ENCODE measurements at regions not wholly inside any gene's neighbourhood (a gene's known extent, or its start where the extent isn't known, plus 50 kb on each side); places are given as distances from the start of the nearest gene placed in this dataset.
A peak's percentile ranks its signal among the peaks of the same experiment; 100 is the strongest.

DNA sequence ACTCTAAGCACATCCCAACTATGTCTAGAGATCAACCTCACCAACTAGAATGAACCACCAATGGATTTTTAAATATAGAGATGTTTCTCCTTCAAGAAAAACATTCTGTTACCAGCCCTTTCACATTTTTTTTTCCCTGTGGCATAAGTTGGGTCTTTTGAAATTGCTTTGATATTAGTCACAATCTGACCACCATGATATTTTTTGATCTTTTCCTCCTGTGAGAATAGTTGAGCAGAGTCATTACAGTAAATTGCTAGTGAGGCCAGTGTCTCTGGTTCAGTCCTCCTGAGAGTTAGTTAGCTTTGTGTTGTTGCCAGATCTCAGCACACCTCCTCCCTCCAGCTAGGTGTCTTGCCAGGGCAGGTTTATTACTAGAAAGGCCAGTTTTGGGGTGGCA lies 79.7 kb upstream of the MYLIP start:
- no peak for TF ChIP-seq CBFB (IDR thresholded peaks at IDR 0.05; ENCODE audit: low read depth)
- TF ChIP-seq JUNB (IDR thresholded peaks at IDR 0.05), result peak; percentile 43
- TF ChIP-seq RUNX3 (IDR thresholded peaks at IDR 0.05; ENCODE audit: low read length), result peak; percentile 38; the same call in 1 of the 2 replicates
- intact Hi-C loops (cut with micrococcal nuclease; ENCODE audit: unreplicated experiment), result no loop called here
- Histone ChIP-seq H3K27ac (ENCODE audit: control insufficient read depth, insufficient read depth) (no peak overlapping the region), H2AFZ (ENCODE audit: control insufficient read depth, low read depth, low read length) (no peak overlapping the region), H3K9me3 (replicated peaks; ENCODE audit: control insufficient read depth, insufficient read depth, low read length) (no peaks in the 10 kb centered on the region; the same call in 2 of the 3 replicates), H3K36me3 (ENCODE audit: control insufficient read depth in 2 of 2, insufficient read depth in 2 of 2, low read length in 1 of 2) (no peaks in the 10 kb centered on the region), H3K9ac (ENCODE audit: control insufficient read depth, insufficient read depth, low read length) (no peak overlapping the region), H3K79me2 (ENCODE audit: control insufficient read depth, insufficient read depth, low read length) (no peaks in the 10 kb centered on the region), H3K4me2 (ENCODE audit: control insufficient read depth, insufficient read depth) (no peak overlapping the region), H4K20me1 (ENCODE audit: control insufficient read depth, insufficient read depth) (no peaks in the 10 kb centered on the region), H3K27me3 (replicated peaks in 1 of 2; ENCODE audit: control insufficient read depth in 2 of 2, insufficient read depth in 2 of 2, low read length in 1 of 2) (no peaks in the 10 kb centered on the region), H3K4me3 (no peak overlapping the region), H3K4me1 (ENCODE audit: control insufficient read depth, insufficient read depth, low read length) (peaks cover 5% of the 10 kb centered on the region)
- DNase-seq (ENCODE audit: low read depth, low spot score) (no peak), FAIRE-seq (no peak), ATAC-seq (peak; percentile 46)
- ChIA-PET SMC1A (ENCODE audit: uncharacterized antibody, unreplicated experiment) (interaction anchor here (0.7 to 3.6 kb wide), 9 partner anchors 11 to 354 kb away, joined by 3 to 19 read pairs (median 4); partner anchors contain the start of gene MYLIP), RAD21 (ENCODE audit: unreplicated experiment) (interaction anchor here (1.5 kb wide), 2 partner anchors 134 to 147 kb away, joined by 3 read pairs; no protein-coding TSS in a partner anchor), POLR2A (no interaction called here), CTCF (interaction anchor here (1.0 to 1.1 kb wide), 2 partner anchors 43 to 59 kb away, joined by 3 read pairs; no protein-coding TSS in a partner anchor)
- in situ Hi-C loops (cut with MboI), result no loop called here
- no TSS peak for BruUV-seq (replicated peaks)

DNA sequence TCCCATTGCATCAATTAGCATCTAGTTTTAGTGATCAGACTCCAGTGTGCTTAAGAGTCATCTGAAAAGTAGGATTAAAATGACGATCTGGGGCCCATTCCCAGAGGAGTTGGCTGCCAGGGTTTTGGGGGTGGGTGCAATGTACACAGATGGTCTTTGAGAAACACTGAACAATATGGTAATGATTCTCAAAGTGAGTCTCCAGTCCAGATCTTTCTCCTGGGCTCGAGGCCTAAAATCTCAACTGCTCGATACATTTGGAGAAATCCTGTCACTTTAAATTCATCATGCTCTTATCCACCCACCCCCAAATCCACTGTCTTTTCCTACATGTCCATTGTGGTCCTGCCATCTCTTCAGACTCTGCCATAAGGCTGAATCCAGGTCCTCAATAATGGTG lies 80.7 kb upstream of the MYLIP start:
- TF ChIP-seq, protein P1, sequence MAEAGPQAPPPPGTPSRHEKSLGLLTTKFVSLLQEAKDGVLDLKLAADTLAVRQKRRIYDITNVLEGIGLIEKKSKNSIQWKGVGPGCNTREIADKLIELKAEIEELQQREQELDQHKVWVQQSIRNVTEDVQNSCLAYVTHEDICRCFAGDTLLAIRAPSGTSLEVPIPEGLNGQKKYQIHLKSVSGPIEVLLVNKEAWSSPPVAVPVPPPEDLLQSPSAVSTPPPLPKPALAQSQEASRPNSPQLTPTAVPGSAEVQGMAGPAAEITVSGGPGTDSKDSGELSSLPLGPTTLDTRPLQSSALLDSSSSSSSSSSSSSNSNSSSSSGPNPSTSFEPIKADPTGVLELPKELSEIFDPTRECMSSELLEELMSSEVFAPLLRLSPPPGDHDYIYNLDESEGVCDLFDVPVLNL (IDR thresholded peaks at IDR 0.05; ENCODE audit: low read depth, low read length), result no peak
- TF ChIP-seq, protein P2, sequence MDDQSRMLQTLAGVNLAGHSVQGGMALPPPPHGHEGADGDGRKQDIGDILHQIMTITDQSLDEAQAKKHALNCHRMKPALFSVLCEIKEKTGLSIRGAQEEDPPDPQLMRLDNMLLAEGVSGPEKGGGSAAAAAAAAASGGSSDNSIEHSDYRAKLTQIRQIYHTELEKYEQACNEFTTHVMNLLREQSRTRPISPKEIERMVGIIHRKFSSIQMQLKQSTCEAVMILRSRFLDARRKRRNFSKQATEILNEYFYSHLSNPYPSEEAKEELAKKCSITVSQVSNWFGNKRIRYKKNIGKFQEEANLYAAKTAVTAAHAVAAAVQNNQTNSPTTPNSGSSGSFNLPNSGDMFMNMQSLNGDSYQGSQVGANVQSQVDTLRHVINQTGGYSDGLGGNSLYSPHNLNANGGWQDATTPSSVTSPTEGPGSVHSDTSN (IDR thresholded peaks at IDR 0.05; ENCODE audit: insufficient replicate concordance, low read depth, low read length), result no peak
- TF ChIP-seq ESRRA (IDR thresholded peaks at IDR 0.05; ENCODE audit: low read length) (no peak), EED (IDR thresholded peaks at IDR 0.05; ENCODE audit: low read depth) (no peak)
- no TSS peak for BruUV-seq (replicated peaks)
- no peaks in the 10 kb centered on the region for H3K36me3 ChIP-seq (ENCODE audit: control insufficient read depth in 2 of 2, insufficient read depth in 2 of 2, low read length in 1 of 2)
- POLR2A ChIA-PET, result no interaction called here
- H3K4me1 ChIP-seq (ENCODE audit: control insufficient read depth, insufficient read depth, low read length), result peaks cover 15% of the 10 kb centered on the region
- SMC1A ChIA-PET (ENCODE audit: uncharacterized antibody, unreplicated experiment), result interaction anchor here (1.2 to 3.6 kb wide), 3 partner anchors 12 to 353 kb away, joined by 3 to 19 read pairs (median 3); no protein-coding TSS in a partner anchor
- no peak for DNase-seq (ENCODE audit: low read depth, low spot score)
- no peaks in the 10 kb centered on the region; the same call in 2 of the 3 replicates for H3K9me3 ChIP-seq (replicated peaks; ENCODE audit: control insufficient read depth, insufficient read depth, low read length)
- no peak overlapping the region for H3K27ac ChIP-seq (ENCODE audit: control insufficient read depth, insufficient read depth)
- no peak overlapping the region for H3K4me2 ChIP-seq (ENCODE audit: control insufficient read depth, insufficient read depth)
- no peak for FAIRE-seq
- 35% methylated on average over 3 of the region's 3 CpGs for WGBS (ENCODE audit: insufficient coverage, insufficient replicate concordance, low lambda C conversion rate, missing lambda C conversion rate)
- RAD21 ChIA-PET (ENCODE audit: unreplicated experiment), result no interaction called here
- no peaks in the 10 kb centered on the region for H4K20me1 ChIP-seq (ENCODE audit: control insufficient read depth, insufficient read depth)
- H3K79me2 ChIP-seq (ENCODE audit: control insufficient read depth, insufficient read depth, low read length), result no peaks in the 10 kb centered on the region
- no peak for ATAC-seq
- H3K4me3 ChIP-seq, result no peak overlapping the region
- in situ Hi-C loops (cut with MboI) (no loop called here), intact Hi-C loops (cut with micrococcal nuclease; ENCODE audit: unreplicated experiment) (no loop called here)
- CTCF ChIA-PET, result no interaction called here
- H2AFZ ChIP-seq (ENCODE audit: control insufficient read depth, low read depth, low read length), result no peak overlapping the region
- H3K9ac ChIP-seq (ENCODE audit: control insufficient read depth, insufficient read depth, low read length), result no peak overlapping the region
- H3K27me3 ChIP-seq (replicated peaks in 1 of 2; ENCODE audit: control insufficient read depth in 2 of 2, insufficient read depth in 2 of 2, low read length in 1 of 2), result no peaks in the 10 kb centered on the region

Measured in GM12878 (cell line).